MCF 10A (cell line): ENCODE measurements at regions not wholly inside any gene's neighbourhood (a gene's known extent, or its start where the extent isn't known, plus 50 kb on each side); places are given as distances from the start of the nearest gene placed in this dataset.
"Not testable (repeated sequence)": the region's sequence is repeated elsewhere in the genome, so short reads cannot be mapped to it uniquely, and the experiment has no call there.

ENCODE experiments used
- BruUV-seq: library from RNA; stranded (reverse); fragments of 400-500 nt; replicated peaks from 2 replicates; lab custom pipeline; 2021; lab: Mats Ljungman, UMichigan
- CTCF ChIA-PET: fragments of 300-600 bp; sonication (Branson Sonifier 250); formaldehyde crosslinking; extraction: SDS; loops from one replicate; lab custom pipeline; 2021; ENCODE audit warnings: antibody characterized with exemption, inconsistent platforms; lab: Yijun Ruan, JAX
- POLR2A ChIA-PET: fragments of 300-600, 350-650 bp; sonication (Branson Sonifier 250); formaldehyde crosslinking; extraction: SDS; loops from one replicate; lab custom pipeline; 2020; ENCODE audit warnings: antibody characterized with exemption, inconsistent platforms; lab: Yijun Ruan, JAX
- DNase-seq: peaks from one replicate; pipeline ENCODE4 v3.0.0-alpha.2; 2018; ENCODE audit not compliant: unreplicated experiment
- H3K27ac Mint-ChIP-seq: one replicate; pipeline ENCODE4 v1.8.0; 2022; ENCODE audit warnings: mild to moderate bottlenecking, low read depth, mixed read lengths; ENCODE audit not compliant: unreplicated experiment
- H3K27me3 Mint-ChIP-seq: one replicate; pipeline ENCODE4 v1.8.0; 2022; ENCODE audit warnings: mixed read lengths; ENCODE audit not compliant: insufficient read depth, unreplicated experiment
- H3K36me3 Mint-ChIP-seq: one replicate; pipeline ENCODE4 v1.8.0; 2022; ENCODE audit warnings: mild to moderate bottlenecking, moderate library complexity, mixed read lengths; ENCODE audit not compliant: insufficient read depth, unreplicated experiment
- H3K4me1 Mint-ChIP-seq: one replicate; pipeline ENCODE4 v1.8.0; 2022; ENCODE audit warnings: mixed read lengths; ENCODE audit not compliant: insufficient read depth, unreplicated experiment
- H3K4me3 Mint-ChIP-seq: one replicate; pipeline ENCODE4 v1.8.0; 2022; ENCODE audit warnings: mild to moderate bottlenecking, moderate library complexity, mixed read lengths; ENCODE audit not compliant: unreplicated experiment
- H3K9me3 Mint-ChIP-seq: one replicate; pipeline ENCODE4 v1.8.0; 2022; ENCODE audit warnings: mixed read lengths; ENCODE audit not compliant: unreplicated experiment
- intact Hi-C: fragments of 100-400 bp; cut with micrococcal nuclease; formaldehyde crosslinking; loops from 2 replicates; pipeline ENCODE4 v1.14.1; 2022
- TF ChIP-seq, protein P1 (sequence below): fragments of 200-600 bp; IDR thresholded peaks from one replicate; pipeline ENCODE4 v1.8.0; 2022; ENCODE audit warnings: antibody characterized with exemption, mild to moderate bottlenecking; ENCODE audit not compliant: unreplicated experiment

GRCh38 chr1:82064691-82065090, 264.0 kb downstream of the ADGRL2 start:
- H3K4me1 Mint-ChIP-seq: no peaks in the 10 kb centered on the region
- H3K4me3 Mint-ChIP-seq: no peak overlapping the region
- TF ChIP-seq, protein P1, sequence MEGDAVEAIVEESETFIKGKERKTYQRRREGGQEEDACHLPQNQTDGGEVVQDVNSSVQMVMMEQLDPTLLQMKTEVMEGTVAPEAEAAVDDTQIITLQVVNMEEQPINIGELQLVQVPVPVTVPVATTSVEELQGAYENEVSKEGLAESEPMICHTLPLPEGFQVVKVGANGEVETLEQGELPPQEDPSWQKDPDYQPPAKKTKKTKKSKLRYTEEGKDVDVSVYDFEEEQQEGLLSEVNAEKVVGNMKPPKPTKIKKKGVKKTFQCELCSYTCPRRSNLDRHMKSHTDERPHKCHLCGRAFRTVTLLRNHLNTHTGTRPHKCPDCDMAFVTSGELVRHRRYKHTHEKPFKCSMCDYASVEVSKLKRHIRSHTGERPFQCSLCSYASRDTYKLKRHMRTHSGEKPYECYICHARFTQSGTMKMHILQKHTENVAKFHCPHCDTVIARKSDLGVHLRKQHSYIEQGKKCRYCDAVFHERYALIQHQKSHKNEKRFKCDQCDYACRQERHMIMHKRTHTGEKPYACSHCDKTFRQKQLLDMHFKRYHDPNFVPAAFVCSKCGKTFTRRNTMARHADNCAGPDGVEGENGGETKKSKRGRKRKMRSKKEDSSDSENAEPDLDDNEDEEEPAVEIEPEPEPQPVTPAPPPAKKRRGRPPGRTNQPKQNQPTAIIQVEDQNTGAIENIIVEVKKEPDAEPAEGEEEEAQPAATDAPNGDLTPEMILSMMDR: no peak
- no peak overlapping the region for H3K27ac Mint-ChIP-seq
- no peaks in the 10 kb centered on the region for H3K36me3 Mint-ChIP-seq
- no peaks in the 10 kb centered on the region for H3K27me3 Mint-ChIP-seq
- intact Hi-C loops: no loop called here
- H3K9me3 Mint-ChIP-seq: no peaks in the 10 kb centered on the region
- ChIA-PET CTCF (interaction anchor here (0.5 to 1.3 kb wide), 4 partner anchors 24 to 1917 kb away, joined by 3 to 6 read pairs (median 4); no protein-coding TSS in a partner anchor), POLR2A (no interaction called here)
- DNase-seq: no peak
- no TSS peak for BruUV-seq

GRCh38 chr1:82062206-82062605, 261.5 kb downstream of the ADGRL2 start:
- Mint-ChIP-seq H3K27ac (no peak overlapping the region), H3K4me1 (no peaks in the 10 kb centered on the region), H3K36me3 (no peaks in the 10 kb centered on the region), H3K27me3 (no peaks in the 10 kb centered on the region), H3K4me3 (no peak overlapping the region), H3K9me3 (no peaks in the 10 kb centered on the region)
- DNase-seq: no peak
- ChIA-PET CTCF (no interaction called here), POLR2A (no interaction called here)
- no TSS peak for BruUV-seq
- TF ChIP-seq, protein P1: no peak
- intact Hi-C loops: no loop called here

GRCh38 chr1:82059959-82060358, 259.2 kb downstream of the ADGRL2 start:
- no TSS peak for BruUV-seq
- intact Hi-C loops: no loop called here
- Mint-ChIP-seq H3K4me3 (no peak overlapping the region), H3K4me1 (no peaks in the 10 kb centered on the region), H3K27me3 (no peaks in the 10 kb centered on the region), H3K27ac (no peak overlapping the region), H3K36me3 (no peaks in the 10 kb centered on the region), H3K9me3 (peaks cover 6% of the 10 kb centered on the region)
- peak; percentile 1 for DNase-seq
- TF ChIP-seq, protein P1: no peak
- ChIA-PET CTCF (no interaction called here), POLR2A (no interaction called here)

- no peak overlapping the region for H3K27ac Mint-ChIP-seq
- no peaks in the 10 kb centered on the region for H3K27me3 Mint-ChIP-seq
- BruUV-seq: no TSS peak
- no peak for DNase-seq
- H3K4me1 Mint-ChIP-seq: no peaks in the 10 kb centered on the region
- CTCF ChIA-PET: no interaction called here
- TF ChIP-seq, protein P1: no peak
- H3K9me3 Mint-ChIP-seq: peaks cover 9% of the 10 kb centered on the region
- POLR2A ChIA-PET: no interaction called here
- H3K4me3 Mint-ChIP-seq: no peak overlapping the region
- intact Hi-C loops: no loop called here
- H3K36me3 Mint-ChIP-seq: no peaks in the 10 kb centered on the region
Observed at GRCh38 chr1:82057011-82057410, 256.3 kb downstream of the ADGRL2 start.

GRCh38 chr1:82055375-82055774, 254.6 kb downstream of the ADGRL2 start:
- H3K36me3 Mint-ChIP-seq, DNase-seq, BruUV-seq, H3K27ac Mint-ChIP-seq, intact Hi-C loops, H3K4me3 Mint-ChIP-seq, H3K27me3 Mint-ChIP-seq, CTCF ChIA-PET, H3K9me3 Mint-ChIP-seq, H3K4me1 Mint-ChIP-seq: not testable (repeated sequence)
- POLR2A ChIA-PET: interaction anchor here (0.6 kb wide), 1 partner anchor 587 kb away, joined by 4 read pairs; no protein-coding TSS in a partner anchor
